ENCODE measurements at regions not wholly inside any gene's neighbourhood (a gene's known extent, or its start where the extent isn't known, plus 50 kb on each side); places are given as distances from the start of the nearest gene placed in this dataset.

GRCh38 chr6:15131651-15132061 is 114.2 kb upstream of the JARID2 start (continued):
- TF ChIP-seq ZC3H10 (CRISPR knock-in tag; IDR thresholded peaks at IDR 0.05) (no peak), PPARA (CRISPR knock-in tag; IDR thresholded peaks at IDR 0.05; ENCODE audit: borderline replicate concordance) (no peak), OSR1 (CRISPR knock-in tag; IDR thresholded peaks at IDR 0.05) (no peak), RARB (CRISPR knock-in tag; IDR thresholded peaks at IDR 0.05) (no peak), TCF4 (CRISPR knock-in tag; IDR thresholded peaks at IDR 0.05; ENCODE audit: borderline replicate concordance) (no peak), PATZ1 (CRISPR knock-in tag; IDR thresholded peaks at IDR 0.05; ENCODE audit: borderline replicate concordance) (no peak)

GRCh38 chr6:15132167-15132566 is 113.7 kb upstream of the JARID2 start:
- TF ChIP-seq OSR1 (CRISPR knock-in tag; IDR thresholded peaks at IDR 0.05) (no peak), ZNF70 (CRISPR knock-in tag; IDR thresholded peaks at IDR 0.05) (no peak), ZC3H10 (CRISPR knock-in tag; IDR thresholded peaks at IDR 0.05) (no peak), GLIS3 (CRISPR knock-in tag; IDR thresholded peaks at IDR 0.05) (no peak), ARNTL (CRISPR knock-in tag; IDR thresholded peaks at IDR 0.05; ENCODE audit: borderline replicate concordance, low read depth) (no peak), PPARA (CRISPR knock-in tag; IDR thresholded peaks at IDR 0.05; ENCODE audit: borderline replicate concordance) (no peak), SNAI2 (CRISPR knock-in tag; IDR thresholded peaks at IDR 0.05) (no peak), RARB (CRISPR knock-in tag; IDR thresholded peaks at IDR 0.05) (no peak), ZFP3 (CRISPR knock-in tag; IDR thresholded peaks at IDR 0.05) (no peak), POU6F1 (CRISPR knock-in tag; IDR thresholded peaks at IDR 0.05; ENCODE audit: borderline replicate concordance, low read depth) (no peak), TCF4 (CRISPR knock-in tag; IDR thresholded peaks at IDR 0.05; ENCODE audit: borderline replicate concordance) (no peak), CSDC2 (CRISPR knock-in tag; IDR thresholded peaks at IDR 0.05) (no peak), ESRRG (CRISPR knock-in tag; IDR thresholded peaks at IDR 0.05) (no peak)

GRCh38 chr6:15132854-15133670 is 112.8 kb upstream of the JARID2 start:
- TF ChIP-seq TOX (CRISPR knock-in tag; IDR thresholded peaks at IDR 0.05; ENCODE audit: borderline replicate concordance) (no peak), GLIS3 (CRISPR knock-in tag; IDR thresholded peaks at IDR 0.05) (no peak), RARB (CRISPR knock-in tag; IDR thresholded peaks at IDR 0.05) (no peak)
- no peak for ATAC-seq

More at GRCh38 chr6:15132167-15132566, 113.7 kb upstream of the JARID2 start:
- no peak for ATAC-seq

GRCh38 chr6:15137086-15137485 is 108.8 kb upstream of the JARID2 start:
- TF ChIP-seq ESRRG (CRISPR knock-in tag; IDR thresholded peaks at IDR 0.05), result no peak
- ATAC-seq, result no peak

GRCh38 chr6:15143086-15143485 is 102.8 kb upstream of the JARID2 start:
- ATAC-seq, result no peak
- TF ChIP-seq RARB (CRISPR knock-in tag; IDR thresholded peaks at IDR 0.05) (no peak), ZFP3 (CRISPR knock-in tag; IDR thresholded peaks at IDR 0.05) (no peak), PATZ1 (CRISPR knock-in tag; IDR thresholded peaks at IDR 0.05; ENCODE audit: borderline replicate concordance) (no peak), ZNF8 (CRISPR knock-in tag; IDR thresholded peaks at IDR 0.05) (no peak), TCF4 (CRISPR knock-in tag; IDR thresholded peaks at IDR 0.05; ENCODE audit: borderline replicate concordance) (no peak), BACH2 (CRISPR knock-in tag; IDR thresholded peaks at IDR 0.05; ENCODE audit: borderline replicate concordance) (no peak), TSHZ2 (CRISPR knock-in tag; IDR thresholded peaks at IDR 0.05) (no peak), ISL1 (CRISPR knock-in tag; IDR thresholded peaks at IDR 0.05) (no peak)
